Astrocyte (in vitro differentiated cells and primary cell): ENCODE measurements at regions not wholly inside any gene's neighbourhood (a gene's known extent, or its start where the extent isn't known, plus 50 kb on each side); places are given as distances from the start of the nearest gene placed in this dataset.

Experiments used
- EZH2 ChIP-seq: IDR thresholded peaks from 2 replicates; pipeline ENCODE4 v1.6.1; 2012; ENCODE audit warnings: mild to moderate bottlenecking, low read length, inconsistent platforms; ENCODE audit not compliant: insufficient read depth
- TF ChIP-seq, protein P1 (sequence below): IDR thresholded peaks from 2 replicates; pipeline ENCODE4 v1.5.1; 2011; ENCODE audit warnings: low read depth, mild to moderate bottlenecking, inconsistent platforms, low read length, moderate library complexity; ENCODE audit not compliant: insufficient read depth

GRCh38 chr5:8767111-8767510 lies 778.8 kb downstream of the SEMA5A start:
- no peak for TF ChIP-seq EZH2
- TF ChIP-seq, protein P1, sequence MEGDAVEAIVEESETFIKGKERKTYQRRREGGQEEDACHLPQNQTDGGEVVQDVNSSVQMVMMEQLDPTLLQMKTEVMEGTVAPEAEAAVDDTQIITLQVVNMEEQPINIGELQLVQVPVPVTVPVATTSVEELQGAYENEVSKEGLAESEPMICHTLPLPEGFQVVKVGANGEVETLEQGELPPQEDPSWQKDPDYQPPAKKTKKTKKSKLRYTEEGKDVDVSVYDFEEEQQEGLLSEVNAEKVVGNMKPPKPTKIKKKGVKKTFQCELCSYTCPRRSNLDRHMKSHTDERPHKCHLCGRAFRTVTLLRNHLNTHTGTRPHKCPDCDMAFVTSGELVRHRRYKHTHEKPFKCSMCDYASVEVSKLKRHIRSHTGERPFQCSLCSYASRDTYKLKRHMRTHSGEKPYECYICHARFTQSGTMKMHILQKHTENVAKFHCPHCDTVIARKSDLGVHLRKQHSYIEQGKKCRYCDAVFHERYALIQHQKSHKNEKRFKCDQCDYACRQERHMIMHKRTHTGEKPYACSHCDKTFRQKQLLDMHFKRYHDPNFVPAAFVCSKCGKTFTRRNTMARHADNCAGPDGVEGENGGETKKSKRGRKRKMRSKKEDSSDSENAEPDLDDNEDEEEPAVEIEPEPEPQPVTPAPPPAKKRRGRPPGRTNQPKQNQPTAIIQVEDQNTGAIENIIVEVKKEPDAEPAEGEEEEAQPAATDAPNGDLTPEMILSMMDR: no peak
